ENCODE measurements at regions not wholly inside any gene's neighbourhood (a gene's known extent, or its start where the extent isn't known, plus 50 kb on each side); places are given as distances from the start of the nearest gene placed in this dataset.

- H3K4me1 ChIP-seq (ENCODE audit: control insufficient read depth in 2 of 2, insufficient read depth in 2 of 2, low read length in 2 of 2): no peaks in the 10 kb centered on the region
These were observed 132.4 kb upstream of the STXBP5 start for GRCh38 chr6:147071776-147072175.

DNA sequence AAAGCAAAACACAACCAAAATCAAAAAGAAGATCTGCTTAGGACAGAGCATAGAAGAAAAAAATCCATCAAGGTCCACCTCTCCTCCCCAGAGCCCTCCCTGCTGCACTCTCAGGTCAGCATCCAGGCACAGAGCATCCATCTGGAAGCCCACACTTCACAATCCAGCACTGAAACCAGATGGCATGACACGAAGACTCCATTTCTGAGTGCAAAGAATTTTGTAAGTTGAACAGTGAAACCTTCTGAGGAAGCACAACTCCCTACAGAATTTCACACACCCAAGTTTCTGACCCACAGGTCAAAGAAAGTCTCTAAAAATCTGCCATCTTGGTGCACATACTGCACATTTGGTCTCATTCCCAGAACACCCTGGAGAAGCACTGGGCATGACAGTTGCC, 128.8 kb upstream of the STXBP5 start:
- Histone ChIP-seq H2AFZ (ENCODE audit: insufficient read depth, low read depth, low read length, poor library complexity, severe bottlenecking) (no peak overlapping the region), H3K27me3 (replicated peaks in 1 of 4; ENCODE audit: control extremely low read depth in 1 of 4, control insufficient read depth in 3 of 4, insufficient read depth in 4 of 4, low read length in 3 of 4) (no peaks in the 10 kb centered on the region), H4K20me1 (ENCODE audit: control insufficient read depth, insufficient read depth, low read length, poor library complexity, severe bottlenecking) (no peaks in the 10 kb centered on the region), H3K9me3 (ENCODE audit: control extremely low read depth in 1 of 3, control insufficient read depth in 2 of 3, insufficient read depth in 1 of 3, low read length in 2 of 3) (no peaks in the 10 kb centered on the region), H3K4me1 (ENCODE audit: control insufficient read depth in 2 of 2, insufficient read depth in 2 of 2, low read length in 2 of 2) (no peaks in the 10 kb centered on the region), H3K4me2 (replicated peaks; ENCODE audit: low read depth, low read length, poor library complexity, severe bottlenecking) (no peak overlapping the region), H3K27ac (ENCODE audit: low read length in 2 of 2) (no peak overlapping the region), H3K9ac (ENCODE audit: low read length) (no peak overlapping the region), H3K36me3 (replicated peaks in 1 of 2; ENCODE audit: control extremely low read depth in 1 of 2, control insufficient read depth in 1 of 2, extremely low read depth in 1 of 2, insufficient read depth in 2 of 2, low read length in 1 of 2) (no peaks in the 10 kb centered on the region), H3K4me3 (ENCODE audit: control extremely low read depth in 1 of 5, extremely low read depth in 1 of 5, insufficient read depth in 1 of 5, low read depth in 2 of 5, low read length in 4 of 5) (no peak overlapping the region), H3K79me2 (ENCODE audit: control insufficient read depth, insufficient read depth, low read length) (no peaks in the 10 kb centered on the region)
- no peak overlapping the region for H3K4me3 Mint-ChIP-seq
- H3K4me1 Mint-ChIP-seq: no peaks in the 10 kb centered on the region
- TF ChIP-seq EZH2 (IDR thresholded peaks at IDR 0.05; ENCODE audit: borderline replicate concordance, insufficient read depth, low read depth, low read length, poor library complexity, severe bottlenecking) (no peak), CTCF (IDR thresholded peaks at IDR 0.05) (no peak)
- ATAC-seq (ENCODE audit: low read depth) (no peak), DNase-seq (no peak)
- ChIA-PET CTCF (no interaction called here), POLR2A (no interaction called here)
- no peak overlapping the region for H3K27ac Mint-ChIP-seq
- no peaks in the 10 kb centered on the region for H3K27me3 Mint-ChIP-seq
- intact Hi-C loops (cut with micrococcal nuclease): no loop called here
- H3K9me3 Mint-ChIP-seq (ENCODE audit: insufficient read depth): no peaks in the 10 kb centered on the region
- WGBS (ENCODE audit: insufficient coverage): no CpG with 5 or more reads among the region's 1 CpG

More at GRCh38 chr6:147071776-147072175, 132.4 kb upstream of the STXBP5 start:
- Histone ChIP-seq H3K9ac (ENCODE audit: low read length) (no peak overlapping the region), H3K4me2 (replicated peaks; ENCODE audit: low read depth, low read length, poor library complexity, severe bottlenecking) (no peak overlapping the region), H3K4me3 (ENCODE audit: control extremely low read depth in 1 of 5, extremely low read depth in 1 of 5, insufficient read depth in 1 of 5, low read depth in 2 of 5, low read length in 4 of 5) (no peak overlapping the region), H3K79me2 (ENCODE audit: control insufficient read depth, insufficient read depth, low read length) (no peaks in the 10 kb centered on the region), H3K27ac (ENCODE audit: low read length in 2 of 2) (no peak overlapping the region), H4K20me1 (ENCODE audit: control insufficient read depth, insufficient read depth, low read length, poor library complexity, severe bottlenecking) (no peaks in the 10 kb centered on the region), H3K36me3 (replicated peaks in 1 of 2; ENCODE audit: control extremely low read depth in 1 of 2, control insufficient read depth in 1 of 2, extremely low read depth in 1 of 2, insufficient read depth in 2 of 2, low read length in 1 of 2) (no peaks in the 10 kb centered on the region), H3K27me3 (replicated peaks in 1 of 4; ENCODE audit: control extremely low read depth in 1 of 4, control insufficient read depth in 3 of 4, insufficient read depth in 4 of 4, low read length in 3 of 4) (no peaks in the 10 kb centered on the region), H2AFZ (ENCODE audit: insufficient read depth, low read depth, low read length, poor library complexity, severe bottlenecking) (no peak overlapping the region), H3K9me3 (ENCODE audit: control extremely low read depth in 1 of 3, control insufficient read depth in 2 of 3, insufficient read depth in 1 of 3, low read length in 2 of 3) (peaks cover 0 to 5% (median 0%) of the 10 kb centered on the region in 3 donors)
- POLR2A ChIA-PET: no interaction called here
- H3K4me3 Mint-ChIP-seq: no peak overlapping the region
- intact Hi-C loops (cut with micrococcal nuclease): no loop called here
- no CpG with 5 or more reads among the region's 2 CpGs for WGBS (ENCODE audit: insufficient coverage)
- TF ChIP-seq EZH2 (IDR thresholded peaks at IDR 0.05; ENCODE audit: borderline replicate concordance, insufficient read depth, low read depth, low read length, poor library complexity, severe bottlenecking) (no peak), CTCF (IDR thresholded peaks at IDR 0.05) (no peak)
- no peak overlapping the region for H3K27ac Mint-ChIP-seq
- no peaks in the 10 kb centered on the region for H3K27me3 Mint-ChIP-seq
- CTCF ChIA-PET: no interaction called here
- no peak for ATAC-seq (ENCODE audit: low read depth)
- DNase-seq: no peak
- H3K4me1 Mint-ChIP-seq: no peaks in the 10 kb centered on the region
- H3K9me3 Mint-ChIP-seq (ENCODE audit: insufficient read depth): no peaks in the 10 kb centered on the region

Measured in B cell (primary cell).